Activated B cell treated with CpG ODN at 0.5 μM for 24 hours (primary cell): ENCODE measurements at regions not wholly inside any gene's neighbourhood (a gene's known extent, or its start where the extent isn't known, plus 50 kb on each side); places are given as distances from the start of the nearest gene placed in this dataset.

ENCODE experiments used
- ATAC-seq: fragments of 200-7000 bp; cut with Tn5 transposase; one replicate; pipeline ENCODE4 v1.10.0; 2021; ENCODE audit warnings: low read depth, mild to moderate bottlenecking, moderate library complexity
- CTCF ChIA-PET: fragments of 350-600 bp; sonication (Branson Sonifier 250); formaldehyde crosslinking; loops from one replicate; lab custom pipeline; 2021; ENCODE audit warnings: antibody characterized with exemption; lab: Charles Lee
- POLR2A ChIA-PET: fragments of 350-600 bp; sonication (Branson Sonifier 250); formaldehyde crosslinking; loops from one replicate; lab custom pipeline; 2021; ENCODE audit warnings: antibody characterized with exemption; lab: Charles Lee
- DNase-seq: peaks from one replicate; pipeline ENCODE4 v3.0.0; 2022
- H3K27ac Mint-ChIP-seq: one replicate; pipeline ENCODE4 v1.8.0; 2020; ENCODE audit warnings: mixed read lengths
- H3K27me3 Mint-ChIP-seq: one replicate; pipeline ENCODE4 v1.8.0; 2021; ENCODE audit warnings: mixed read lengths
- H3K36me3 Mint-ChIP-seq: one replicate; pipeline ENCODE4 v1.8.0; 2021; ENCODE audit warnings: low read depth, mixed read lengths
- H3K4me1 Mint-ChIP-seq: one replicate; pipeline ENCODE4 v1.8.0; 2021; ENCODE audit warnings: mixed read lengths
- H3K4me3 Mint-ChIP-seq: one replicate; pipeline ENCODE4 v1.8.0; 2020; ENCODE audit warnings: mild to moderate bottlenecking, mixed read lengths
- H3K9me3 Mint-ChIP-seq: one replicate; pipeline ENCODE4 v1.8.0; 2020; ENCODE audit warnings: mixed read lengths
- intact Hi-C: fragments of 100-400 bp; cut with micrococcal nuclease; formaldehyde crosslinking; loops from one replicate; pipeline ENCODE4 v1.15.1; 2024
- TF ChIP-seq, protein P1 (sequence below): fragments of 200-600 bp; IDR thresholded peaks from one replicate; pipeline ENCODE4 v1.8.0; 2022; ENCODE audit warnings: antibody characterized with exemption, mild to moderate bottlenecking

DNA sequence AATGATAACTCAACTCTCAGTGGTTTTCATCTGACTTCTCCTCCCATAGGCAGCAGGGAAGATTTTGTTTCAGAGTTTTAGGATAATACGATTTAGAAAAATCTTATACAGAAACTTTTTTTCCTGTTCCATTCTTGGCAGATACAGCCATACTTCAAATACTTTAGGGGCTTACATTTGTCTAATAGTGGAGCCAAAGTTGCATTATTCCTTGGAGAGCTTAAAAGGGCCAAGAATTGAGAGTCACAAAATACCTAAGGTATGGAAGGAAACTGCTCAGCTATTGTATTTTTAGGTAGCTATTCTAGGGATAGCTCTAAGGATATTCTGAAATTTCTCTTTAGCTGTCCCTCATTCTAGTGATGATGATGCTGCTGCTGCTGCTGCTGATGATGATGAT is 132.9 kb upstream of the PTCHD1 start:
- no peaks in the 10 kb centered on the region for H3K4me1 Mint-ChIP-seq
- CTCF ChIA-PET = no interaction called here
- H3K27ac Mint-ChIP-seq = no peak overlapping the region
- POLR2A ChIA-PET = no interaction called here
- intact Hi-C loops = no loop called here
- H3K36me3 Mint-ChIP-seq = no peaks in the 10 kb centered on the region
- DNase-seq = no peak
- ATAC-seq = no peak
- H3K9me3 Mint-ChIP-seq = no peaks in the 10 kb centered on the region
- no peaks in the 10 kb centered on the region for H3K27me3 Mint-ChIP-seq
- TF ChIP-seq, protein P1, sequence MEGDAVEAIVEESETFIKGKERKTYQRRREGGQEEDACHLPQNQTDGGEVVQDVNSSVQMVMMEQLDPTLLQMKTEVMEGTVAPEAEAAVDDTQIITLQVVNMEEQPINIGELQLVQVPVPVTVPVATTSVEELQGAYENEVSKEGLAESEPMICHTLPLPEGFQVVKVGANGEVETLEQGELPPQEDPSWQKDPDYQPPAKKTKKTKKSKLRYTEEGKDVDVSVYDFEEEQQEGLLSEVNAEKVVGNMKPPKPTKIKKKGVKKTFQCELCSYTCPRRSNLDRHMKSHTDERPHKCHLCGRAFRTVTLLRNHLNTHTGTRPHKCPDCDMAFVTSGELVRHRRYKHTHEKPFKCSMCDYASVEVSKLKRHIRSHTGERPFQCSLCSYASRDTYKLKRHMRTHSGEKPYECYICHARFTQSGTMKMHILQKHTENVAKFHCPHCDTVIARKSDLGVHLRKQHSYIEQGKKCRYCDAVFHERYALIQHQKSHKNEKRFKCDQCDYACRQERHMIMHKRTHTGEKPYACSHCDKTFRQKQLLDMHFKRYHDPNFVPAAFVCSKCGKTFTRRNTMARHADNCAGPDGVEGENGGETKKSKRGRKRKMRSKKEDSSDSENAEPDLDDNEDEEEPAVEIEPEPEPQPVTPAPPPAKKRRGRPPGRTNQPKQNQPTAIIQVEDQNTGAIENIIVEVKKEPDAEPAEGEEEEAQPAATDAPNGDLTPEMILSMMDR = no peak
- H3K4me3 Mint-ChIP-seq = no peak overlapping the region

DNA sequence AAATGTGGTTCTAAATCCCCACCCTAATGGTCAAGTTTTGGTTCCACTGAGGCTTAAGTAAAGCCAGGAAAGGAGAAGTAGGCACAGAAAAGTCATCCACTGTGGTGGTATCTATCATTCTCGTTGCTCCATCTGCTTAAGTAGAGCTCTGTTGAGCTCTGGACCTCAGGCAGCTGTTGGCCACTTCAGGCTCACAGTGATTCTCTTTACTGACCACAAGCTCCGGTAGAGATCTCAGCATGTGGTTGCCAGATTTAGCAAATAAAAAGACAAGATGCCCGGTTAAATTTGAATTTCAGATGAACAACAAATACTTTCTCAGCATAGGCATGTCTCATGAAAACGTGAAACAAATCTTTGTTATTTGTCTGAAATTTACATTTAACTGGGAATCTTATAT is 132.3 kb upstream of the PTCHD1 start:
- ChIA-PET CTCF (no interaction called here), POLR2A (no interaction called here)
- no peak overlapping the region for H3K27ac Mint-ChIP-seq
- intact Hi-C loops = no loop called here
- no peaks in the 10 kb centered on the region for H3K27me3 Mint-ChIP-seq
- TF ChIP-seq, protein P1 = no peak
- H3K9me3 Mint-ChIP-seq = no peaks in the 10 kb centered on the region
- no peak for ATAC-seq
- no peak for DNase-seq
- H3K4me3 Mint-ChIP-seq = no peak overlapping the region
- no peaks in the 10 kb centered on the region for H3K4me1 Mint-ChIP-seq
- H3K36me3 Mint-ChIP-seq = no peaks in the 10 kb centered on the region

DNA sequence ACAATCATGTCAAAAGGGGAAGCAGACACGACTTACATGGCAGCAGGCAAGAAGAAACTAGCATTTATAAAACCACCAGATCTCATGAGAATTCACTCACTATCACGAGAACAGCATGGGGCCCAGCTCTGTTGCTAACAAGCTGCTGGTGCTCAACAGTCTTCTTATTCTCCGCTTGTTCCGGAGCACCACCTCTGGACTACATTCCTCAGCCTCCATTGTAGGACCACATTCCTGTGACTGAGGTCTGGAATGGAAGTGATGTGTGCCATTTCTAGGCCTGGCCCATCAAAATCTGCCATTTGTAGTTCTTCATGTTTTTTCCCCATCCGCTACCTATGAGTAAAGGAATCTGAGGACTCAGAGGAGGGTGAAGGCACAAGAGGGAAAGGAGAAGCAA is 111.5 kb upstream of the PTCHD1 start:
- intact Hi-C loops = no loop called here
- no peaks in the 10 kb centered on the region for H3K9me3 Mint-ChIP-seq
- POLR2A ChIA-PET = no interaction called here
- DNase-seq (no peak), ATAC-seq (no peak)
- H3K4me3 Mint-ChIP-seq = no peak overlapping the region
- TF ChIP-seq, protein P1 = no peak
- no peak overlapping the region for H3K27ac Mint-ChIP-seq
- H3K36me3 Mint-ChIP-seq = no peaks in the 10 kb centered on the region
- CTCF ChIA-PET = no interaction called here
- no peaks in the 10 kb centered on the region for H3K4me1 Mint-ChIP-seq
- no peaks in the 10 kb centered on the region for H3K27me3 Mint-ChIP-seq

DNA sequence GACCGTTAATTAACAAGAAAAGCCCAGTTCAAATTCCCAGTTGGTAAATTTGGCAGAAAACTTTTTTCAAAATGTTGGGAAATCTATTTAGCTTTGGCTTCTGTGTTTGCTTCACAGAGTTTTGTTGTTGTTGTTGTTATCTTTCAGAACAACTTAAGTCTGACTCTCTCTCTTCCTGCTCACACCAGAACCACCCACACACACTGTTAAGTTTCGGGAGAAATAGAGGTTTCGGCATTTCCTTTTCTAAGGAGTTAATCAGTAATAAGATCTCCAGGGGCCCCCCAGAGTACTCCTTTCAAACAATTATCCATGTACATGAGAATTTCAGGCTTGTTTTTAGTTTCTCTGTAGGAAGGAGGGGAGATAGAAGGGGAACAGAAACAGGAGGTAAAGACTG is 106.2 kb upstream of the PTCHD1 start:
- no peaks in the 10 kb centered on the region for H3K27me3 Mint-ChIP-seq
- H3K27ac Mint-ChIP-seq = no peak overlapping the region
- TF ChIP-seq, protein P1 = no peak
- intact Hi-C loops = no loop called here
- H3K9me3 Mint-ChIP-seq = no peaks in the 10 kb centered on the region
- ChIA-PET CTCF (no interaction called here), POLR2A (no interaction called here)
- ATAC-seq = no peak
- no peak for DNase-seq
- H3K4me1 Mint-ChIP-seq = no peaks in the 10 kb centered on the region
- H3K36me3 Mint-ChIP-seq = no peaks in the 10 kb centered on the region
- no peak overlapping the region for H3K4me3 Mint-ChIP-seq

DNA sequence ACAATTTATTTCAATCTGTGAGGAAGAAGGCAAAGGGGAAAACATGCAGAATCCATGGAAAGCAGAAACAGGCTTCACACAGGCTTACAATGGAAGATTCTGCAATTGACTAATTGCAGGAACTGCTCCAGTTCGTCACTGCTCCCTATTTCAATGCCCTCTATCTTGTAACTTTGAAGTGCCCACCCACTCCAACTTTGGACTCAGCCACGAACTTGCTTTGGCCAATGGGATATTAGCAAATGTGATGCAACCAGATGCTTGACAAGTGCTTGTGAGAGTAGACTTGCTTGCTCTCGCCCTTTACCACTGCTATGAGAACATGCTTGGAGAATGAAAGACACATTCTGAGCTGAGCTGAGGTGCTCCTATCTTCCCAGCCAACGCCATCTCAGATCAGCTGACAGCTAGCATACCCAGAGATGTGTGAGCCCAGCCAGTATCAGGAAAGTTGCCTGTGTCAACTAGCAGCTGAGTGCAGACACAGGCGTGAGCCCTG is 105.7 kb upstream of the PTCHD1 start:
- Mint-ChIP-seq H3K27me3 (no peaks in the 10 kb centered on the region), H3K4me3 (no peak overlapping the region), H3K36me3 (no peaks in the 10 kb centered on the region), H3K27ac (no peak overlapping the region), H3K9me3 (no peaks in the 10 kb centered on the region), H3K4me1 (no peaks in the 10 kb centered on the region)
- ATAC-seq (no peak), DNase-seq (no peak)
- intact Hi-C loops = no loop called here
- ChIA-PET CTCF (no interaction called here), POLR2A (no interaction called here)
- TF ChIP-seq, protein P1 = no peak
